MG63 (cell line): ENCODE measurements at regions not wholly inside any gene's neighbourhood (a gene's known extent, or its start where the extent isn't known, plus 50 kb on each side); places are given as distances from the start of the nearest gene placed in this dataset.

Experiments
- DNase-seq: peaks from one replicate; pipeline ENCODE4 v3.0.0-alpha.2; 2020
- H3K27me3 ChIP-seq: fragments of 250-450 bp; sonication (Bioruptor Pico); 2 replicates; pipeline ENCODE4 v1.5.1; 2020; ENCODE audit warnings: mild to moderate bottlenecking, moderate library complexity
- H3K36me3 ChIP-seq: fragments of 250-450 bp; sonication (Bioruptor Pico); 2 replicates; pipeline ENCODE4 v1.5.1; 2020; ENCODE audit warnings: mild to moderate bottlenecking, moderate library complexity
- H3K4me3 ChIP-seq: fragments of 250-450 bp; sonication (Bioruptor Pico); 2 replicates; pipeline ENCODE4 v1.5.1; 2020; ENCODE audit warnings: mild to moderate bottlenecking, moderate library complexity
- H3K9me3 ChIP-seq: fragments of 250-450 bp; sonication (Bioruptor Pico); 2 replicates; pipeline ENCODE4 v1.5.1; 2020; ENCODE audit warnings: mild to moderate bottlenecking, moderate library complexity

- Histone ChIP-seq H3K4me3 (no peak overlapping the region), H3K36me3 (no peaks in the 10 kb centered on the region), H3K9me3 (no peaks in the 10 kb centered on the region), H3K27me3 (peaks cover 4% of the 10 kb centered on the region; the same call in 1 of the 2 replicates)
- no peak for DNase-seq
These were observed 209.3 kb upstream of the CTBP2 start for GRCh38 chr10:125369382-125370326.

GRCh38 chr10:125368146-125368545 lies 207.8 kb upstream of the CTBP2 start:
- DNase-seq, result no peak
- Histone ChIP-seq H3K9me3 (no peaks in the 10 kb centered on the region), H3K4me3 (no peak overlapping the region), H3K27me3 (peaks cover 4% of the 10 kb centered on the region; the same call in 1 of the 2 replicates), H3K36me3 (no peaks in the 10 kb centered on the region)

GRCh38 chr10:125363791-125364190 lies 203.4 kb upstream of the CTBP2 start:
- H3K36me3 ChIP-seq, result no peaks in the 10 kb centered on the region

GRCh38 chr10:125362950-125363349 lies 202.6 kb upstream of the CTBP2 start:
- Histone ChIP-seq H3K27me3 (no peaks in the 10 kb centered on the region), H3K9me3 (no peaks in the 10 kb centered on the region), H3K36me3 (no peaks in the 10 kb centered on the region), H3K4me3 (no peak overlapping the region)
- no peak for DNase-seq

More at GRCh38 chr10:125363791-125364190, 203.4 kb upstream of the CTBP2 start:
- H3K27me3 ChIP-seq, result peaks cover 4% of the 10 kb centered on the region; the same call in 1 of the 2 replicates
- DNase-seq, result no peak
- no peak overlapping the region for H3K4me3 ChIP-seq
- H3K9me3 ChIP-seq, result no peaks in the 10 kb centered on the region

- no peaks in the 10 kb centered on the region for H3K36me3 ChIP-seq
- DNase-seq, result no peak
- no peaks in the 10 kb centered on the region for H3K9me3 ChIP-seq
- no peaks in the 10 kb centered on the region for H3K27me3 ChIP-seq
- no peak overlapping the region for H3K4me3 ChIP-seq
These were observed 199.0 kb upstream of the CTBP2 start for GRCh38 chr10:125359401-125359800.

GRCh38 chr10:125355657-125356056 lies 195.3 kb upstream of the CTBP2 start:
- Histone ChIP-seq H3K9me3 (no peaks in the 10 kb centered on the region), H3K36me3 (no peaks in the 10 kb centered on the region), H3K4me3 (no peak overlapping the region), H3K27me3 (no peaks in the 10 kb centered on the region)
- DNase-seq, result no peak

GRCh38 chr10:125350519-125350918 lies 190.2 kb upstream of the CTBP2 start:
- Histone ChIP-seq H3K9me3 (no peaks in the 10 kb centered on the region), H3K36me3 (no peaks in the 10 kb centered on the region), H3K27me3 (no peaks in the 10 kb centered on the region), H3K4me3 (no peak overlapping the region)
- DNase-seq, result no peak

GRCh38 chr10:125348536-125348935 lies 188.2 kb upstream of the CTBP2 start:
- no peaks in the 10 kb centered on the region for H3K9me3 ChIP-seq
- DNase-seq, result no peak
- H3K4me3 ChIP-seq, result no peak overlapping the region
- no peaks in the 10 kb centered on the region for H3K36me3 ChIP-seq
- H3K27me3 ChIP-seq, result no peaks in the 10 kb centered on the region

GRCh38 chr10:125344573-125345171 lies 184.3 kb upstream of the CTBP2 start:
- H3K4me3 ChIP-seq, result no peak overlapping the region
- no peak for DNase-seq

GRCh38 chr10:125343983-125344382 lies 183.6 kb upstream of the CTBP2 start:
- H3K27me3 ChIP-seq, result no peaks in the 10 kb centered on the region
- H3K4me3 ChIP-seq, result no peak overlapping the region
- DNase-seq, result no peak
- no peaks in the 10 kb centered on the region for H3K9me3 ChIP-seq
- H3K36me3 ChIP-seq, result no peaks in the 10 kb centered on the region

More at GRCh38 chr10:125344573-125345171, 184.3 kb upstream of the CTBP2 start:
- Histone ChIP-seq H3K27me3 (no peaks in the 10 kb centered on the region), H3K9me3 (no peaks in the 10 kb centered on the region), H3K36me3 (no peaks in the 10 kb centered on the region)

- Histone ChIP-seq H3K4me3 (no peak overlapping the region), H3K27me3 (no peaks in the 10 kb centered on the region), H3K36me3 (no peaks in the 10 kb centered on the region), H3K9me3 (no peaks in the 10 kb centered on the region)
- no peak for DNase-seq
These were observed 183.0 kb upstream of the CTBP2 start for GRCh38 chr10:125343118-125343925.

- Histone ChIP-seq H3K4me3 (no peak overlapping the region), H3K9me3 (no peaks in the 10 kb centered on the region), H3K27me3 (no peaks in the 10 kb centered on the region), H3K36me3 (no peaks in the 10 kb centered on the region)
- no peak for DNase-seq
These were observed 181.2 kb upstream of the CTBP2 start for GRCh38 chr10:125341611-125342010.

- DNase-seq, result no peak
- H3K27me3 ChIP-seq, result no peaks in the 10 kb centered on the region
- H3K4me3 ChIP-seq, result no peak overlapping the region
- H3K9me3 ChIP-seq, result no peaks in the 10 kb centered on the region
- no peaks in the 10 kb centered on the region for H3K36me3 ChIP-seq
These were observed 180.5 kb upstream of the CTBP2 start for GRCh38 chr10:125340903-125341302.

- H3K4me3 ChIP-seq, result no peak overlapping the region
- H3K36me3 ChIP-seq, result no peaks in the 10 kb centered on the region
- DNase-seq, result no peak
- no peaks in the 10 kb centered on the region for H3K27me3 ChIP-seq
- H3K9me3 ChIP-seq, result no peaks in the 10 kb centered on the region
These were observed 177.1 kb upstream of the CTBP2 start for GRCh38 chr10:125337510-125337909.

- no peak for DNase-seq
- H3K27me3 ChIP-seq, result no peaks in the 10 kb centered on the region
- no peaks in the 10 kb centered on the region for H3K9me3 ChIP-seq
- no peaks in the 10 kb centered on the region for H3K36me3 ChIP-seq
- no peak overlapping the region for H3K4me3 ChIP-seq
These were observed 174.2 kb upstream of the CTBP2 start for GRCh38 chr10:125334545-125334944.

GRCh38 chr10:125333769-125334168 lies 173.4 kb upstream of the CTBP2 start:
- Histone ChIP-seq H3K4me3 (no peak overlapping the region), H3K36me3 (no peaks in the 10 kb centered on the region), H3K9me3 (no peaks in the 10 kb centered on the region), H3K27me3 (no peaks in the 10 kb centered on the region; the same call in 1 of the 2 replicates)
- no peak for DNase-seq

GRCh38 chr10:125333209-125333591 lies 172.8 kb upstream of the CTBP2 start:
- no peaks in the 10 kb centered on the region; the same call in 1 of the 2 replicates for H3K27me3 ChIP-seq
- H3K36me3 ChIP-seq, result no peaks in the 10 kb centered on the region
- H3K9me3 ChIP-seq, result no peaks in the 10 kb centered on the region
- DNase-seq, result no peak
- no peak overlapping the region for H3K4me3 ChIP-seq
